Endothelial cell (in vitro differentiated cells): ENCODE measurements at regions not wholly inside any gene's neighbourhood (a gene's known extent, or its start where the extent isn't known, plus 50 kb on each side); places are given as distances from the start of the nearest gene placed in this dataset.

ENCODE experiments used
- DNase-seq: peaks from one replicate; pipeline ENCODE4 v3.0.0; 2021; ENCODE audit warnings: low spot score
- H3K27ac Mint-ChIP-seq: one replicate; pipeline ENCODE4 v1.8.0; 2021; ENCODE audit warnings: mixed read lengths, inconsistent platforms; ENCODE audit not compliant: unreplicated experiment
- H3K27me3 Mint-ChIP-seq: one replicate; pipeline ENCODE4 v1.8.0; 2021; ENCODE audit warnings: mild to moderate bottlenecking, moderate library complexity, mixed read lengths, inconsistent platforms; ENCODE audit not compliant: unreplicated experiment
- H3K36me3 Mint-ChIP-seq: one replicate; pipeline ENCODE4 v1.8.0; 2021; ENCODE audit warnings: mild to moderate bottlenecking, low read depth, mixed read lengths, inconsistent platforms; ENCODE audit not compliant: unreplicated experiment
- H3K4me1 Mint-ChIP-seq: one replicate; pipeline ENCODE4 v1.8.0; 2021; ENCODE audit warnings: mild to moderate bottlenecking, mixed read lengths, inconsistent platforms; ENCODE audit not compliant: unreplicated experiment
- H3K4me3 Mint-ChIP-seq: one replicate; pipeline ENCODE4 v1.8.0; 2021; ENCODE audit warnings: mild to moderate bottlenecking, mixed read lengths, inconsistent platforms; ENCODE audit not compliant: unreplicated experiment
- H3K9me3 Mint-ChIP-seq: one replicate; pipeline ENCODE4 v1.8.0; 2021; ENCODE audit warnings: mixed read lengths, inconsistent platforms; ENCODE audit not compliant: unreplicated experiment
- TF ChIP-seq, protein P1 (sequence below): fragments of 200-600 bp; sonication (generic); IDR thresholded peaks from one replicate; pipeline ENCODE4 v1.5.0; 2021; ENCODE audit warnings: antibody characterized with exemption; ENCODE audit not compliant: unreplicated experiment

DNA sequence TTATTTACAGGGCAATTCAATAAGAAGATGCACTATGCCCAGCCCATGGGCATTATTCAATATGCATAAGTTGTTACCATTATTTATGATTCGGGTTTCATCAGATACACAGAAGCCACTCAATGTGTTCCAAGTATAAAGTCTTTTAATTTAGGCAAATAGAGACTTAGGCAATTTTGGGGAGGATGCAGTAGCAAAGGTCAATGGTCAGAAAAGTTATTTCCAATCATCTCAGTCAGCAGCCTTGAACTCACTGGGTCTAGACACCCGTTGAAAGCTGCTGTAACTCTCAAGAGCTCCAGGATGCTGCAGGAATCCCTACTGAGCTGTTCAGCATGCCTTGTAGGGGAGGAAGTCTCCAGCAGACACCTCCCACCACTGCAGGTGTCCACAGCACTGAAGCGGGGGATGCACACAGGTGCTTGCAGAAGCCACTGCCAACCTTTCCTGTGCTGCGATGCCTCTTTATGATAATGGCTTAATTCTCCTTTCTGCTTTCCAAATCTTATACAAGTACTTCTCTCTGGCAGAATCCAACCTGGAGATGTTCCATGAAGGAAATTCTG, 155.0 kb upstream of the SUCLG2 start:
- Mint-ChIP-seq H3K27ac (no peak overlapping the region), H3K36me3 (no peaks in the 10 kb centered on the region), H3K27me3 (no peaks in the 10 kb centered on the region), H3K9me3 (no peaks in the 10 kb centered on the region), H3K4me3 (no peak overlapping the region), H3K4me1 (no peaks in the 10 kb centered on the region)
- TF ChIP-seq, protein P1, sequence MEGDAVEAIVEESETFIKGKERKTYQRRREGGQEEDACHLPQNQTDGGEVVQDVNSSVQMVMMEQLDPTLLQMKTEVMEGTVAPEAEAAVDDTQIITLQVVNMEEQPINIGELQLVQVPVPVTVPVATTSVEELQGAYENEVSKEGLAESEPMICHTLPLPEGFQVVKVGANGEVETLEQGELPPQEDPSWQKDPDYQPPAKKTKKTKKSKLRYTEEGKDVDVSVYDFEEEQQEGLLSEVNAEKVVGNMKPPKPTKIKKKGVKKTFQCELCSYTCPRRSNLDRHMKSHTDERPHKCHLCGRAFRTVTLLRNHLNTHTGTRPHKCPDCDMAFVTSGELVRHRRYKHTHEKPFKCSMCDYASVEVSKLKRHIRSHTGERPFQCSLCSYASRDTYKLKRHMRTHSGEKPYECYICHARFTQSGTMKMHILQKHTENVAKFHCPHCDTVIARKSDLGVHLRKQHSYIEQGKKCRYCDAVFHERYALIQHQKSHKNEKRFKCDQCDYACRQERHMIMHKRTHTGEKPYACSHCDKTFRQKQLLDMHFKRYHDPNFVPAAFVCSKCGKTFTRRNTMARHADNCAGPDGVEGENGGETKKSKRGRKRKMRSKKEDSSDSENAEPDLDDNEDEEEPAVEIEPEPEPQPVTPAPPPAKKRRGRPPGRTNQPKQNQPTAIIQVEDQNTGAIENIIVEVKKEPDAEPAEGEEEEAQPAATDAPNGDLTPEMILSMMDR, result no peak
- no peak for DNase-seq

DNA sequence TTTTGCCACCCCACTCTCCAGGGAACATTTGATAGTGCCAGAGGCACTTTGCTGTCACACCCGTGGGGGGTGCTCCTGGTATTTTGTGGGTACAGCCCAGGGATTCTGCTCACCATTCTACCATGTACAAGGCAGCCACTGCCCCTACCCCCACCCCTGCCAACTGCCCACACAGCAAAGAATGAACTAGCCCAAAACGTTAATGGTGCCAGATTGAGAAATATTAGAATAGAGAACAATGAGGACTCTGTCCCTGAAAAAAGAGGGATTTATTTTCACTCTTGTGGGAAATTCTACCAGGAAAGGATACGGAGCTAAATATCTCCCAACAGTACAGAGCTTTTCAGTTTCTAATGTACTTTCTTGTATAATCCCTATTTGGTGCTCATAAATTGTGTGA, 154.5 kb upstream of the SUCLG2 start:
- H3K36me3 Mint-ChIP-seq, result no peaks in the 10 kb centered on the region
- H3K9me3 Mint-ChIP-seq, result no peaks in the 10 kb centered on the region
- H3K27ac Mint-ChIP-seq, result no peak overlapping the region
- TF ChIP-seq, protein P1, result no peak
- H3K27me3 Mint-ChIP-seq, result no peaks in the 10 kb centered on the region
- no peak for DNase-seq
- H3K4me1 Mint-ChIP-seq, result no peaks in the 10 kb centered on the region
- no peak overlapping the region for H3K4me3 Mint-ChIP-seq

DNA sequence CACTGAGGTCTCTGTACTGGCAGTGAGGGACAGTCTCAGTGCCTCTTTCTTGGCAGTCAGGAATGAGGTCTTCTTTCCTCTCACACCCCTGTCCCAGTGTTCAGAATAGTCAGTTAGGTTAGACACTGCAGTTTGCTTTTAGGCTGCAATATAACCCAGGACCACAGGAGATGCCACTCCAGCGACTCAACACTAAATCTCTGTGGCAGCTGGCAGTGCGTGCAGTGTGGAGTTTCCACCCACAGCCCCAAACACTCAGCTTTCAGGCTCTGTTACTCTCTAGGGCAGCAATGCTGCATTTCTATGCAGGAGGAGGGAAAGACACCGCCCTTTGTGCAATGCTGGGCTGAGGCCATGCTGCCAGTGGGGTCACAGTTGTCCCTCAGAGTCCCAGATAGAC, 150.2 kb upstream of the SUCLG2 start:
- no peak for DNase-seq
- no peaks in the 10 kb centered on the region for H3K4me1 Mint-ChIP-seq
- TF ChIP-seq, protein P1, result no peak
- H3K27me3 Mint-ChIP-seq, result no peaks in the 10 kb centered on the region
- no peaks in the 10 kb centered on the region for H3K36me3 Mint-ChIP-seq
- no peaks in the 10 kb centered on the region for H3K9me3 Mint-ChIP-seq
- H3K27ac Mint-ChIP-seq, result no peak overlapping the region
- no peak overlapping the region for H3K4me3 Mint-ChIP-seq

DNA sequence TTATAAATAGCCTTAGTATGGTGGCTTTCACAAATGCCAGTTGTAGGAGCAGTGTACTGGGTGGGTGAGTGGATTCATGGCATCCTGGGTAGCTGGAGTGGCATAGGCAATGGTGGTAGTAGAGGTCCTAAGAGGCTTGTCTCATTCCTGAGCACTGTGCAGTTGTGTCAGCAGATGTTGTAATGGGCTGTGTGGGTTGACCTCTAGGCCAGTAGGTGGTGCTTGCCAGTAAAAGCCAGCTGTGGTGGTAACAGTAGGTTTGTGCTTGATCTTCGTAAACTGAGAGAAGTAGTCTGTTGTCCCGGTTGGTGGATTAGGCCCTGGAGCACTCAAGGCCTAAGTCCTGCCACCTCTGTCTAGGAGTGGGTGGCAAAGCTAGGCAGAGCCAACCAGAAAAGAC, 149.7 kb upstream of the SUCLG2 start:
- TF ChIP-seq, protein P1, result no peak
- Mint-ChIP-seq H3K4me3 (no peak overlapping the region), H3K27ac (no peak overlapping the region), H3K27me3 (no peaks in the 10 kb centered on the region), H3K9me3 (no peaks in the 10 kb centered on the region), H3K4me1 (no peaks in the 10 kb centered on the region), H3K36me3 (no peaks in the 10 kb centered on the region)
- DNase-seq, result no peak

DNA sequence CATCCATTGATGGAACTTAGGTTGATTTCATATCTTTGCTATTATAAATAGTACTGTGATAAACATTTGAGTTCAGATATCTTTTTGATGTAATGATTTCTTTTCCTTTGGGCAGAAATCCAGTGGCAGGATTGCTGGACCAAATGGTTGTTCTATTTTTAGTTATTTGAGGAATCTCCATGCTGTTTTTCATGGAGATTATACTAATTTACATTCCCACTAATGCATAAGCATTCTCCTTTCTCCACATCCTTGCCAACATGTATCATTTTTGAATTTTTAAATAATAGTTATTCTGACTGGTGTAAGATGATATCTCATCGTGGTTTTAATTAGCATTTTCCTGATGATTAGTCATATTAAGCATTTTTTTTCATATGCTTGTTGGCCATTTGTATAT, 144.0 kb upstream of the SUCLG2 start:
- TF ChIP-seq, protein P1, result no peak
- H3K4me3 Mint-ChIP-seq, result no peak overlapping the region
- no peaks in the 10 kb centered on the region for H3K4me1 Mint-ChIP-seq
- H3K27ac Mint-ChIP-seq, result no peak overlapping the region
- no peaks in the 10 kb centered on the region for H3K36me3 Mint-ChIP-seq
- DNase-seq, result no peak
- no peaks in the 10 kb centered on the region for H3K9me3 Mint-ChIP-seq
- H3K27me3 Mint-ChIP-seq, result no peaks in the 10 kb centered on the region
